H9 (cell line): ENCODE measurements at regions not wholly inside any gene's neighbourhood (a gene's known extent, or its start where the extent isn't known, plus 50 kb on each side); places are given as distances from the start of the nearest gene placed in this dataset.

Experiments
- DNase-seq: peaks from one replicate; pipeline ENCODE4 v3.0.0-alpha.2; 2017
- H2AFZ ChIP-seq: one replicate; pipeline ENCODE4 v1.6.1; 2013; ENCODE audit warnings: mild to moderate bottlenecking, low read length, control low read depth, moderate library complexity
- H2AK5ac ChIP-seq: 2 replicates; pipeline ENCODE4 v1.6.1; 2013; ENCODE audit warnings: low read length, control low read depth, mixed read lengths; ENCODE audit not compliant: insufficient read length
- H2BK120ac ChIP-seq: one replicate; pipeline ENCODE4 v1.6.1; 2013; ENCODE audit warnings: low read depth, mild to moderate bottlenecking, low read length, control low read depth, inconsistent platforms; ENCODE audit not compliant: poor library complexity, severe bottlenecking
- H2BK12ac ChIP-seq: 2 replicates; pipeline ENCODE4 v1.6.1; 2013; ENCODE audit warnings: low read length, control low read depth, mixed read lengths, low read depth; ENCODE audit not compliant: insufficient read length
- H2BK15ac ChIP-seq: 2 replicates; pipeline ENCODE4 v1.6.1; 2013; ENCODE audit warnings: low read depth, low read length, control low read depth
- H2BK20ac ChIP-seq: one replicate; pipeline ENCODE4 v1.6.1; 2013; ENCODE audit warnings: low read depth, mild to moderate bottlenecking, low read length, control low read depth, inconsistent platforms; ENCODE audit not compliant: poor library complexity, severe bottlenecking
- H2BK5ac ChIP-seq: 2 replicates; pipeline ENCODE4 v1.6.1; 2013; ENCODE audit warnings: low read length, control low read depth, mixed read lengths; ENCODE audit not compliant: insufficient read length
- H3K14ac ChIP-seq: 2 replicates; pipeline ENCODE4 v1.6.1; 2013; ENCODE audit warnings: low read length, control low read depth; ENCODE audit not compliant: insufficient read depth
- H3K18ac ChIP-seq: 2 replicates; pipeline ENCODE4 v1.6.1; 2013; ENCODE audit warnings: low read depth, mild to moderate bottlenecking, mixed read lengths, low read length, control low read depth; ENCODE audit not compliant: insufficient read length
- H3K23ac ChIP-seq: 2 replicates; pipeline ENCODE4 v1.6.1; 2013; ENCODE audit warnings: low read length, control low read depth, mixed read lengths, low read depth; ENCODE audit not compliant: insufficient read length
- H3K23me2 ChIP-seq: 2 replicates; pipeline ENCODE4 v1.6.1; 2013; ENCODE audit warnings: low read depth, mild to moderate bottlenecking, mixed read lengths, low read length, control low read depth; ENCODE audit not compliant: insufficient read length, poor library complexity, severe bottlenecking
- H3K27ac ChIP-seq: 2 replicates; pipeline ENCODE4 v1.5.1; 2013; ENCODE audit warnings: low read length, control low read depth, mixed read lengths, low read depth; ENCODE audit not compliant: insufficient read length
- H3K27me3 ChIP-seq: 2 replicates; pipeline ENCODE4 v1.6.1; 2013; ENCODE audit warnings: low read length, control low read depth, inconsistent platforms; ENCODE audit not compliant: insufficient read depth
- H3K4ac ChIP-seq: 2 replicates; pipeline ENCODE4 v1.6.1; 2013; ENCODE audit warnings: low read depth, mild to moderate bottlenecking, control low read depth, inconsistent platforms, low read length, moderate library complexity
- H3K4me1 ChIP-seq: 2 replicates; pipeline ENCODE4 v1.6.1; 2013; ENCODE audit warnings: low read length, control low read depth, inconsistent platforms; ENCODE audit not compliant: insufficient read depth
- H3K4me2 ChIP-seq: 2 replicates; pipeline ENCODE4 v1.6.1; 2013; ENCODE audit warnings: low read length, control low read depth, mixed read lengths; ENCODE audit not compliant: insufficient read length, insufficient read depth
- H3K56ac ChIP-seq: 2 replicates; pipeline ENCODE4 v1.6.1; 2013; ENCODE audit warnings: low read depth, mild to moderate bottlenecking, mixed read lengths, low read length, control low read depth; ENCODE audit not compliant: insufficient read length
- H3K79me1 ChIP-seq: 2 replicates; pipeline ENCODE4 v1.6.1; 2013; ENCODE audit warnings: low read depth, mild to moderate bottlenecking, moderate library complexity, low read length, control low read depth, inconsistent platforms; ENCODE audit not compliant: insufficient read depth, poor library complexity, severe bottlenecking
- H3K79me2 ChIP-seq: 2 replicates; pipeline ENCODE4 v1.6.1; 2013; ENCODE audit warnings: low read length, control low read depth, inconsistent platforms; ENCODE audit not compliant: insufficient read depth
- H3K9ac ChIP-seq: 2 replicates; pipeline ENCODE4 v1.6.1; 2013; ENCODE audit warnings: low read length, control low read depth, mixed read lengths; ENCODE audit not compliant: insufficient read length; ENCODE audit errors: extremely low read depth
- H3K9me3 ChIP-seq: one replicate; pipeline ENCODE4 v1.6.1; 2013; ENCODE audit warnings: low read depth, low read length, inconsistent platforms; ENCODE audit not compliant: control insufficient read depth
- H3T11ph ChIP-seq: one replicate; pipeline ENCODE4 v1.6.1; 2013; ENCODE audit warnings: mild to moderate bottlenecking, low read length, control low read depth, inconsistent platforms
- H4K20me1 ChIP-seq: one replicate; pipeline ENCODE4 v1.6.1; 2013; ENCODE audit not compliant: control insufficient read depth, insufficient read length, insufficient read depth
- H4K5ac ChIP-seq: 2 replicates; pipeline ENCODE4 v1.6.1; 2013; ENCODE audit warnings: low read depth, mild to moderate bottlenecking, mixed read lengths, low read length, control low read depth; ENCODE audit not compliant: insufficient read length
- H4K8ac ChIP-seq: replicated peaks from 2 replicates; pipeline ENCODE4 v1.6.1; 2013; ENCODE audit warnings: low read length, control low read depth, mixed read lengths, low read depth; ENCODE audit not compliant: insufficient read length
- H4K91ac ChIP-seq: 2 replicates; pipeline ENCODE4 v1.6.1; 2013; ENCODE audit warnings: low read depth, mild to moderate bottlenecking, moderate library complexity, mixed read lengths, low read length, control low read depth; ENCODE audit not compliant: insufficient read length
- H3K27ac Mint-ChIP-seq, 3 experiments: 2 replicates in 2 of 3; 3 replicates in 1 of 3; pipeline ENCODE4 v1.8.0; 2020 to 2021; ENCODE audit warnings: mixed read lengths in 3 of 3, mild to moderate bottlenecking in 1 of 3, moderate library complexity in 1 of 3
- H3K27me3 Mint-ChIP-seq: 2 replicates; pipeline ENCODE4 v1.8.0; 2021; ENCODE audit warnings: low read depth, mild to moderate bottlenecking, moderate library complexity, mixed read lengths
- H3K36me3 Mint-ChIP-seq, 3 experiments: 2 replicates in 2 of 3; 3 replicates in 1 of 3; pipeline ENCODE4 v1.8.0; 2020 to 2021; ENCODE audit warnings: low read depth in 3 of 3, mixed read lengths in 3 of 3; ENCODE audit not compliant: insufficient read depth in 1 of 3
- H3K4me1 Mint-ChIP-seq, 2 experiments: 2 replicates each; pipeline ENCODE4 v1.8.0; 2020; ENCODE audit warnings: mixed read lengths in 2 of 2
- H3K4me3 Mint-ChIP-seq, 2 experiments: 2 replicates in 1 of 2; 3 replicates in 1 of 2; pipeline ENCODE4 v1.8.0; 2020 to 2021; ENCODE audit warnings: mild to moderate bottlenecking in 2 of 2, mixed read lengths in 2 of 2, moderate library complexity in 1 of 2
- H3K9me3 Mint-ChIP-seq, 2 experiments: 2 replicates in 1 of 2; 3 replicates in 1 of 2; pipeline ENCODE4 v1.8.0; 2020; ENCODE audit warnings: mild to moderate bottlenecking in 2 of 2, mixed read lengths in 2 of 2, moderate library complexity in 1 of 2
- WGBS: extraction: QIAGEN DNeasy Blood & Tissue Kit; methylation state at CpG from one replicate; pipeline ENCODE4 v1.1.7; 2013; ENCODE audit warnings: missing lambda C conversion rate, low lambda C conversion rate, mixed read lengths; ENCODE audit not compliant: insufficient read length; ENCODE audit errors: extremely low coverage; 5-methylcytosine and 5-hydroxymethylcytosine counted together
- TF ChIP-seq, protein P1 (sequence below): fragments of 200-600 bp; sonication (generic); conservative IDR thresholded peaks from 3 replicates; pipeline ENCODE4 v1.8.0; 2021; ENCODE audit warnings: antibody characterized with exemption, mild to moderate bottlenecking

DNA sequence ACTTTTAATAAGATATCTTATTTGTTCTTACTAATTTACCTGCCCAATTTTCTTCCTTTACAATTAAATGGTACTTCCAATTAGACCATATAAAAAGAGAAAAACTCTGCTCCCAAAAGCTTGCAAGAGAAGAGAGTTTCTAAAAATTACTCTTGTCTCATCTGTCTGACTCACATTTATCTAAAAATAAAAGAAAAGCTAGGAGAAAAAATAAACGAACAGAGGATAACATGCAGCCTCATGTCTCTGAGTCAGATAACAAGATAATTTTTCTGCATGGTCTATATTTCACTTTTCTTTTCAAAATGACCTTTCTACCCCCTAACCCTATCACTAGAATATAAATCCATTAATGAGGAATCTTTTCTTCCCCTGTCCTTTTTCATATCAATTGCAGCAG, 127.2 kb upstream of the TCF21 start:
- DNase-seq = no peak
- H3K4me1 ChIP-seq = no peaks in the 10 kb centered on the region
- no peak overlapping the region for H4K91ac ChIP-seq
- H2BK15ac ChIP-seq = no peak overlapping the region
- no peaks in the 10 kb centered on the region for H3K9me3 ChIP-seq
- H3K4me2 ChIP-seq = no peak overlapping the region
- H3K4ac ChIP-seq = no peak overlapping the region
- no peaks in the 10 kb centered on the region for H3K27me3 ChIP-seq
- no peak overlapping the region for H2BK5ac ChIP-seq
- no peaks in the 10 kb centered on the region for H4K20me1 ChIP-seq
- Mint-ChIP-seq H3K9me3 (no peaks in the 10 kb centered on the region), H3K4me1 (peaks cover 9 to 12% of the 10 kb centered on the region in 2 experiments), H3K27ac (no peak overlapping the region), H3K36me3 (no peaks in the 10 kb centered on the region), H3K4me3 (no peak overlapping the region), H3K27me3 (no peaks in the 10 kb centered on the region)
- H3K23ac ChIP-seq = no peak overlapping the region
- H2BK12ac ChIP-seq = no peak overlapping the region
- TF ChIP-seq, protein P1, sequence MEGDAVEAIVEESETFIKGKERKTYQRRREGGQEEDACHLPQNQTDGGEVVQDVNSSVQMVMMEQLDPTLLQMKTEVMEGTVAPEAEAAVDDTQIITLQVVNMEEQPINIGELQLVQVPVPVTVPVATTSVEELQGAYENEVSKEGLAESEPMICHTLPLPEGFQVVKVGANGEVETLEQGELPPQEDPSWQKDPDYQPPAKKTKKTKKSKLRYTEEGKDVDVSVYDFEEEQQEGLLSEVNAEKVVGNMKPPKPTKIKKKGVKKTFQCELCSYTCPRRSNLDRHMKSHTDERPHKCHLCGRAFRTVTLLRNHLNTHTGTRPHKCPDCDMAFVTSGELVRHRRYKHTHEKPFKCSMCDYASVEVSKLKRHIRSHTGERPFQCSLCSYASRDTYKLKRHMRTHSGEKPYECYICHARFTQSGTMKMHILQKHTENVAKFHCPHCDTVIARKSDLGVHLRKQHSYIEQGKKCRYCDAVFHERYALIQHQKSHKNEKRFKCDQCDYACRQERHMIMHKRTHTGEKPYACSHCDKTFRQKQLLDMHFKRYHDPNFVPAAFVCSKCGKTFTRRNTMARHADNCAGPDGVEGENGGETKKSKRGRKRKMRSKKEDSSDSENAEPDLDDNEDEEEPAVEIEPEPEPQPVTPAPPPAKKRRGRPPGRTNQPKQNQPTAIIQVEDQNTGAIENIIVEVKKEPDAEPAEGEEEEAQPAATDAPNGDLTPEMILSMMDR = no peak
- no peak overlapping the region for H3K14ac ChIP-seq
- H2AFZ ChIP-seq = no peak overlapping the region
- WGBS = no CpG with 5 or more reads among the region's 1 CpG
- H3K79me1 ChIP-seq = no peaks in the 10 kb centered on the region
- no peaks in the 10 kb centered on the region for H3K23me2 ChIP-seq
- no peak overlapping the region for H3K9ac ChIP-seq
- no peak overlapping the region for H3T11ph ChIP-seq
- no peak overlapping the region for H3K18ac ChIP-seq
- H2BK20ac ChIP-seq = no peak overlapping the region
- H2AK5ac ChIP-seq = no peak overlapping the region
- no peak overlapping the region for H4K8ac ChIP-seq
- H3K79me2 ChIP-seq = no peaks in the 10 kb centered on the region
- H3K27ac ChIP-seq = no peak overlapping the region
- H3K56ac ChIP-seq = no peak overlapping the region
- no peak overlapping the region for H2BK120ac ChIP-seq
- H4K5ac ChIP-seq = no peak overlapping the region
